CD4-positive, alpha-beta T cell (primary cell): ENCODE measurements at regions not wholly inside any gene's neighbourhood (a gene's known extent, or its start where the extent isn't known, plus 50 kb on each side); places are given as distances from the start of the nearest gene placed in this dataset.

ENCODE experiments used
- ATAC-seq: fragments of 200-7000 bp; cut with Tn5 transposase; one replicate; pipeline ENCODE4 v1.10.0; 2022; ENCODE audit warnings: mild to moderate bottlenecking; ENCODE audit not compliant: poor library complexity
- CTCF ChIA-PET: fragments of 350-600 bp; sonication (Branson Sonifier 250); formaldehyde crosslinking; loops from one replicate; lab custom pipeline; 2021; ENCODE audit warnings: antibody characterized with exemption, inconsistent platforms; lab: Charles Lee
- POLR2A ChIA-PET: fragments of 350-600 bp; sonication (Branson Sonifier 250); formaldehyde crosslinking; loops from one replicate; lab custom pipeline; 2021; ENCODE audit warnings: antibody characterized with exemption, inconsistent platforms; lab: Charles Lee
- DNase-seq, 14 experiments: peaks; one replicate each; pipeline ENCODE4 v3.0.0-alpha.2; 2013 to 2020; ENCODE audit warnings: mixed read lengths in 2 of 14
- H3K27ac ChIP-seq, 2 donors: one replicate each; pipeline versions ENCODE4 v1.5.1 to v1.7.0; 2013; ENCODE audit warnings: low read length in 2 of 2, low read depth in 1 of 2, mild to moderate bottlenecking in 1 of 2
- H3K27me3 ChIP-seq, 2 experiments: 1 replicate in 1 of 2; 2 replicates in 1 of 2; pipeline versions ENCODE4 v1.6.1 to v1.7.0; 2013; ENCODE audit warnings: low read length in 2 of 2, control low read depth in 1 of 2, mild to moderate bottlenecking in 1 of 2, moderate library complexity in 1 of 2; ENCODE audit not compliant: insufficient read depth in 2 of 2, control insufficient read depth in 1 of 2
- H3K36me3 ChIP-seq: one replicate; pipeline ENCODE4 v1.6.1; 2013; ENCODE audit warnings: low read length, control low read depth; ENCODE audit not compliant: insufficient read depth
- H3K4me1 ChIP-seq: one replicate; pipeline ENCODE4 v1.6.1; 2013; ENCODE audit warnings: low read length, control low read depth; ENCODE audit not compliant: insufficient read depth
- H3K4me3 ChIP-seq: one replicate; pipeline ENCODE4 v1.5.1; 2013; ENCODE audit warnings: mild to moderate bottlenecking, low read length, moderate library complexity
- H3K9me3 ChIP-seq, 2 experiments: 1 replicate in 1 of 2; 2 replicates in 1 of 2; pipeline versions ENCODE4 v1.6.1 to v1.7.0; 2013; ENCODE audit warnings: low read length in 2 of 2, mild to moderate bottlenecking in 2 of 2, control low read depth in 1 of 2, moderate library complexity in 1 of 2; ENCODE audit not compliant: control insufficient read depth in 1 of 2, insufficient read depth in 1 of 2
- H3K27ac Mint-ChIP-seq: one replicate; pipeline ENCODE4 v1.8.0; 2020; ENCODE audit warnings: mixed read lengths
- H3K27me3 Mint-ChIP-seq: one replicate; pipeline ENCODE4 v1.8.0; 2021; ENCODE audit warnings: mixed read lengths
- H3K36me3 Mint-ChIP-seq: one replicate; pipeline ENCODE4 v1.8.0; 2021; ENCODE audit warnings: low read depth, mixed read lengths
- H3K4me1 Mint-ChIP-seq: one replicate; pipeline ENCODE4 v1.8.0; 2021; ENCODE audit warnings: low read depth, mixed read lengths
- H3K4me3 Mint-ChIP-seq: one replicate; pipeline ENCODE4 v1.8.0; 2020; ENCODE audit warnings: mild to moderate bottlenecking, mixed read lengths
- H3K9me3 Mint-ChIP-seq: one replicate; pipeline ENCODE4 v1.8.0; 2020; ENCODE audit warnings: mixed read lengths
- intact Hi-C, 2 experiments: fragments of 100-400 bp; cut with DNase I in 1 of 2; cut with micrococcal nuclease in 1 of 2; formaldehyde crosslinking; loops; one replicate each; pipeline versions ENCODE4 v1.15.1 to v1.9.0; 2023 to 2025; cut with DNase I, micrococcal nuclease
- TF ChIP-seq, protein P1 (sequence below): fragments of 200-600 bp; IDR thresholded peaks from one replicate; pipeline ENCODE4 v1.8.0; 2022; ENCODE audit warnings: antibody characterized with exemption, mild to moderate bottlenecking

DNA sequence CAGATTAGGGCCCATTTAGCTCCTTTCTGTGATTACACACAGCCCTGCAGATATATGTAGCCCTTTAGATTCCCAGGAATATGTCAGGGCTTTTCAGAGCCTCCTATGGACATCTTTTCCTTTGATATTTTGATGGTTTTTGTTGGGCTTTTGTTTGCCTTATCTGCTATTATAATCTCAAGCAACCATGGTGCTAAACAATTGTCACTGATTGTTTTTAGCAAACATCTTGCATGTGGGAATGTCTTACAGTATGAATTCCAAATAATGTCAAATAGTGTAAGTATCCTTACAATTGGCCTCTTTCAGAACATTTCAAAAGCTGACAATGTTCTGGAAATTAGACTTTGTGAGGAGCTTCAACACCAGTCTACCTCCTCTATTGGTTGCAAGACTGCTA lies 333.6 kb upstream of the OPRM1 start:
- POLR2A ChIA-PET: no interaction called here
- Histone ChIP-seq H3K27ac (no peak overlapping the region), H3K4me1 (no peaks in the 10 kb centered on the region), H3K27me3 (no peaks in the 10 kb centered on the region), H3K36me3 (no peaks in the 10 kb centered on the region), H3K4me3 (no peak overlapping the region), H3K9me3 (peaks cover 0 to 8% of the 10 kb centered on the region in 2 experiments)
- no peak overlapping the region for H3K4me3 Mint-ChIP-seq
- TF ChIP-seq, protein P1, sequence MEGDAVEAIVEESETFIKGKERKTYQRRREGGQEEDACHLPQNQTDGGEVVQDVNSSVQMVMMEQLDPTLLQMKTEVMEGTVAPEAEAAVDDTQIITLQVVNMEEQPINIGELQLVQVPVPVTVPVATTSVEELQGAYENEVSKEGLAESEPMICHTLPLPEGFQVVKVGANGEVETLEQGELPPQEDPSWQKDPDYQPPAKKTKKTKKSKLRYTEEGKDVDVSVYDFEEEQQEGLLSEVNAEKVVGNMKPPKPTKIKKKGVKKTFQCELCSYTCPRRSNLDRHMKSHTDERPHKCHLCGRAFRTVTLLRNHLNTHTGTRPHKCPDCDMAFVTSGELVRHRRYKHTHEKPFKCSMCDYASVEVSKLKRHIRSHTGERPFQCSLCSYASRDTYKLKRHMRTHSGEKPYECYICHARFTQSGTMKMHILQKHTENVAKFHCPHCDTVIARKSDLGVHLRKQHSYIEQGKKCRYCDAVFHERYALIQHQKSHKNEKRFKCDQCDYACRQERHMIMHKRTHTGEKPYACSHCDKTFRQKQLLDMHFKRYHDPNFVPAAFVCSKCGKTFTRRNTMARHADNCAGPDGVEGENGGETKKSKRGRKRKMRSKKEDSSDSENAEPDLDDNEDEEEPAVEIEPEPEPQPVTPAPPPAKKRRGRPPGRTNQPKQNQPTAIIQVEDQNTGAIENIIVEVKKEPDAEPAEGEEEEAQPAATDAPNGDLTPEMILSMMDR: no peak
- H3K27me3 Mint-ChIP-seq: no peaks in the 10 kb centered on the region
- H3K9me3 Mint-ChIP-seq: peaks cover 5% of the 10 kb centered on the region
- H3K36me3 Mint-ChIP-seq: no peaks in the 10 kb centered on the region
- DNase-seq (no peak), ATAC-seq (no peak)
- H3K27ac Mint-ChIP-seq: no peak overlapping the region
- no peaks in the 10 kb centered on the region for H3K4me1 Mint-ChIP-seq
- CTCF ChIA-PET: no interaction called here
- intact Hi-C loops: no loop called here

DNA sequence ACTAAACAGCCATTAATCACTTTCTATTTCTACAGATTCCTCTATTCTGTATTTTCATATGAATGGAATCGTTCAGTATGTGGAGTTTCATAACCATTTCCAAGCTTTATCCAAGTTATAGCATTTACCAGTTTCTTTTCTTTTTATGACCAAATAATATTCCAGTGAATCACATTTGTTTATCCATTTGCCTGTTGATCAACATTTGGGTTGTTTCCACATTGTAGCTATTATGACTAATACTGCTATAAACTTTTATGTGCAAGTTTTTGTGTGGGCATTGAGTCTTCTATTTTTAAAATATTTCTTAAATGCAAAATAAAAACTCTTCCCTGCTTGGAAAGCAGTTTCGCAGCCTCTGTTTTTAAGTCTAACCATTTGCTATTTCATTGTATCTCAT lies 336.4 kb upstream of the OPRM1 start:
- intact Hi-C loops: no loop called here
- H3K27ac ChIP-seq: no peak overlapping the region
- H3K4me1 ChIP-seq: no peaks in the 10 kb centered on the region
- POLR2A ChIA-PET: no interaction called here
- Mint-ChIP-seq H3K9me3 (peaks cover 5% of the 10 kb centered on the region), H3K4me3 (no peak overlapping the region), H3K36me3 (no peaks in the 10 kb centered on the region), H3K27ac (no peak overlapping the region), H3K4me1 (no peaks in the 10 kb centered on the region), H3K27me3 (no peaks in the 10 kb centered on the region)
- H3K27me3 ChIP-seq: no peaks in the 10 kb centered on the region
- CTCF ChIA-PET: no interaction called here
- H3K36me3 ChIP-seq: no peaks in the 10 kb centered on the region
- H3K9me3 ChIP-seq: peaks cover 0 to 8% of the 10 kb centered on the region in 2 experiments
- DNase-seq (no peak), ATAC-seq (no peak)
- H3K4me3 ChIP-seq: no peak overlapping the region
- TF ChIP-seq, protein P1: no peak

DNA sequence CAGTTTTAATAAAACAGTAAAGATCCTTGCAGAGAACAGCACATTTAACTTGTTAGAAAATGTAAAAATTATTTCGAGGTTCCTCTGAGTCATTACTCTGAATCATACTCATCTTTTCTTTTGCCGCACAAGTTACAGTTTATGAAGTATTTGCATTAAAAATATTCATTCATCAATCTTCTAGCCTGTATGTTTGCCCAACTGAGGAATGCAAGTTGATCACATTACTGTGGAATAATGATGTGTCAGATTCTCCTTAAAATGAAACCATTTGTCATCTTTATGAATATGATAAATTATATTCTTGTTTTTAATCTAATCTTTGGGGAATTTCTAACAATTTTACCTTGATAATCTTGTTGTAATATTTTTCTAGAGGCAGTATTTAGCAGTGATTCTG lies 340.4 kb upstream of the OPRM1 start:
- DNase-seq (no peak), ATAC-seq (no peak)
- TF ChIP-seq, protein P1: no peak
- H3K4me3 ChIP-seq: no peak overlapping the region
- no peaks in the 10 kb centered on the region for H3K4me1 ChIP-seq
- POLR2A ChIA-PET: no interaction called here
- Mint-ChIP-seq H3K9me3 (peaks cover 3% of the 10 kb centered on the region), H3K27ac (no peak overlapping the region), H3K36me3 (no peaks in the 10 kb centered on the region), H3K4me1 (no peaks in the 10 kb centered on the region), H3K27me3 (no peaks in the 10 kb centered on the region), H3K4me3 (no peak overlapping the region)
- no peak overlapping the region for H3K27ac ChIP-seq
- no peaks in the 10 kb centered on the region for H3K36me3 ChIP-seq
- CTCF ChIA-PET: no interaction called here
- peaks cover 0 to 3% of the 10 kb centered on the region in 2 experiments for H3K9me3 ChIP-seq
- H3K27me3 ChIP-seq: no peaks in the 10 kb centered on the region
- intact Hi-C loops: no loop called here
